Transverse colon (tissue), 3 donors: ENCODE measurements at regions not wholly inside any gene's neighbourhood (a gene's known extent, or its start where the extent isn't known, plus 50 kb on each side); places are given as distances from the start of the nearest gene placed in this dataset.

Experiments
- CTCF ChIP-seq, 5 experiments: fragments of 200-600 bp in 3 of 5; fragments of 450-650 bp in 2 of 5; sonication (generic) in 3 of 5; IDR thresholded peaks; 1 replicate in 2 of 5; 2 replicates in 3 of 5; pipeline ENCODE4 v1.5.1; 2016 to 2017; ENCODE audit warnings: antibody characterized with exemption in 5 of 5, inconsistent platforms in 3 of 5, mild to moderate bottlenecking in 2 of 5, moderate library complexity in 1 of 5
- POLR2A ChIP-seq: fragments of 450-650 bp; IDR thresholded peaks from one replicate; pipeline ENCODE4 v1.6.1; 2016; ENCODE audit warnings: antibody characterized with exemption, mild to moderate bottlenecking, moderate library complexity

DNA sequence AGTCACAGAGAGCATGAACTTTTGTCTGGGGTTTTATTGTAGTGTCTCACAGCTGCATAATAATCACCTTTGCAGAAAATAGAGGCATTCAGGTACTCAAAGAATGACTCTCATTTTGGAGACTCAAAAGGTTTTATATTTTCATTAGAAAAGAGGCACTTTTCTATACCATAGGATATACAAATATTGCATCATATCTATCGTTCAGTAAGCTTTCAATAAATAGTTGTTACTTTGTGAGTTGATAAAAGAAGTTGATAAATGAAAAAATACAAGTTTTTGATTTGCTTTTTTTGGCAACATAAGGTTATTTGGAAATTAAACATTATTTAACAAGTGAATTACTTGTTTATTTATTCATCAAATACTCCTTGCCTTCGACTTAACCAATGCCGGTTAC lies 279.9 kb downstream of the ARL4A start:
- TF ChIP-seq POLR2A (no peak), CTCF (IDR thresholded peaks at IDR 0.05) (no peak)
